ENCODE measurements at regions not wholly inside any gene's neighbourhood (a gene's known extent, or its start where the extent isn't known, plus 50 kb on each side); places are given as distances from the start of the nearest gene placed in this dataset.

GRCh38 chr10:8240861-8241260 lies 186.4 kb downstream of the GATA3 start:
- Histone ChIP-seq H3K9ac (ENCODE audit: low read length) (no peak overlapping the region), H3K9me3 (ENCODE audit: control insufficient read depth in 1 of 2, insufficient read depth in 1 of 2, low read depth in 1 of 2, low read length in 2 of 2) (no peaks in the 10 kb centered on the region), H2AFZ (ENCODE audit: low read depth, low read length, poor library complexity, severe bottlenecking) (no peak overlapping the region), H3K9me2 (ENCODE audit: insufficient read depth) (no peaks in the 10 kb centered on the region), H3K4me1 (ENCODE audit: control insufficient read depth in 1 of 2, insufficient read depth in 2 of 2, low read length in 2 of 2) (no peaks in the 10 kb centered on the region), H3K27ac (ENCODE audit: low read depth, low read length) (no peak overlapping the region), H3K4me2 (ENCODE audit: low read length) (no peak overlapping the region), H3K36me3 (ENCODE audit: control insufficient read depth in 1 of 2, insufficient read depth in 2 of 2, low read length in 2 of 2) (no peaks in the 10 kb centered on the region), H3K4me3 (replicated peaks in 1 of 2; ENCODE audit: low read depth in 1 of 2, low read length in 2 of 2) (no peak overlapping the region), H3K79me2 (ENCODE audit: insufficient read depth, low read length) (no peaks in the 10 kb centered on the region), H3K27me3 (ENCODE audit: insufficient read depth, low read length) (0 out of 2 replicates have a peak, but pooled peaks cover 8% of the 10 kb centered on the region), H4K20me1 (ENCODE audit: insufficient read depth) (no peaks in the 10 kb centered on the region)
- BruUV-seq (replicated peaks), result no TSS peak
- ChIA-PET RAD21 (ENCODE audit: low non-redundant PET in 1 of 2, low total read pairs in 2 of 2, uncharacterized antibody in 2 of 2, unreplicated experiment in 2 of 2) (no interaction called here), POLR2A (no interaction called here), CTCF (no interaction called here)
- ATAC-seq (no peak), DNase-seq (ENCODE audit: low read depth, low spot score) (no peak)
- intact Hi-C loops (cut with micrococcal nuclease), result no loop called here
- TF ChIP-seq EZH2phosphoT487 (IDR thresholded peaks at IDR 0.05; ENCODE audit: borderline replicate concordance) (no peak), SRF (IDR thresholded peaks at IDR 0.05; ENCODE audit: low read depth) (no peak), EZH2 (IDR thresholded peaks at IDR 0.05) (no peak), JUND (IDR thresholded peaks at IDR 0.05) (no peak), TCF7L2 (IDR thresholded peaks at IDR 0.05; ENCODE audit: borderline replicate concordance, extremely low read depth, insufficient read depth, insufficient read length) (no peak), POLR2A (IDR thresholded peaks at IDR 0.05; ENCODE audit: borderline replicate concordance, extremely low read depth, insufficient read depth, insufficient read length) (no peak), SP1 (IDR thresholded peaks at IDR 0.05; ENCODE audit: low read depth) (no peak), ZBTB33 (IDR thresholded peaks at IDR 0.05; ENCODE audit: extremely low read depth, insufficient replicate concordance, low read length) (no peak), FOSL1 (IDR thresholded peaks at IDR 0.05; ENCODE audit: low read depth) (no peak), RAD21 (IDR thresholded peaks at IDR 0.05; ENCODE audit: low read depth) (no peak), SIN3A (IDR thresholded peaks at IDR 0.05; ENCODE audit: low read depth) (no peak), ZFX (IDR thresholded peaks at IDR 0.05) (no peak), CBX3 (IDR thresholded peaks at IDR 0.05; ENCODE audit: low read depth) (no peak)
- TF ChIP-seq, protein P1, sequence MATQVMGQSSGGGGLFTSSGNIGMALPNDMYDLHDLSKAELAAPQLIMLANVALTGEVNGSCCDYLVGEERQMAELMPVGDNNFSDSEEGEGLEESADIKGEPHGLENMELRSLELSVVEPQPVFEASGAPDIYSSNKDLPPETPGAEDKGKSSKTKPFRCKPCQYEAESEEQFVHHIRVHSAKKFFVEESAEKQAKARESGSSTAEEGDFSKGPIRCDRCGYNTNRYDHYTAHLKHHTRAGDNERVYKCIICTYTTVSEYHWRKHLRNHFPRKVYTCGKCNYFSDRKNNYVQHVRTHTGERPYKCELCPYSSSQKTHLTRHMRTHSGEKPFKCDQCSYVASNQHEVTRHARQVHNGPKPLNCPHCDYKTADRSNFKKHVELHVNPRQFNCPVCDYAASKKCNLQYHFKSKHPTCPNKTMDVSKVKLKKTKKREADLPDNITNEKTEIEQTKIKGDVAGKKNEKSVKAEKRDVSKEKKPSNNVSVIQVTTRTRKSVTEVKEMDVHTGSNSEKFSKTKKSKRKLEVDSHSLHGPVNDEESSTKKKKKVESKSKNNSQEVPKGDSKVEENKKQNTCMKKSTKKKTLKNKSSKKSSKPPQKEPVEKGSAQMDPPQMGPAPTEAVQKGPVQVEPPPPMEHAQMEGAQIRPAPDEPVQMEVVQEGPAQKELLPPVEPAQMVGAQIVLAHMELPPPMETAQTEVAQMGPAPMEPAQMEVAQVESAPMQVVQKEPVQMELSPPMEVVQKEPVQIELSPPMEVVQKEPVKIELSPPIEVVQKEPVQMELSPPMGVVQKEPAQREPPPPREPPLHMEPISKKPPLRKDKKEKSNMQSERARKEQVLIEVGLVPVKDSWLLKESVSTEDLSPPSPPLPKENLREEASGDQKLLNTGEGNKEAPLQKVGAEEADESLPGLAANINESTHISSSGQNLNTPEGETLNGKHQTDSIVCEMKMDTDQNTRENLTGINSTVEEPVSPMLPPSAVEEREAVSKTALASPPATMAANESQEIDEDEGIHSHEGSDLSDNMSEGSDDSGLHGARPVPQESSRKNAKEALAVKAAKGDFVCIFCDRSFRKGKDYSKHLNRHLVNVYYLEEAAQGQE (IDR thresholded peaks at IDR 0.05; ENCODE audit: low read depth), result no peak
- TF ChIP-seq, protein P2, sequence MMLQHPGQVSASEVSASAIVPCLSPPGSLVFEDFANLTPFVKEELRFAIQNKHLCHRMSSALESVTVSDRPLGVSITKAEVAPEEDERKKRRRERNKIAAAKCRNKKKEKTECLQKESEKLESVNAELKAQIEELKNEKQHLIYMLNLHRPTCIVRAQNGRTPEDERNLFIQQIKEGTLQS (IDR thresholded peaks at IDR 0.05), result no peak

All from HCT116 (cell line).